Right atrium auricular region (tissue), 2 donors: ENCODE measurements at regions not wholly inside any gene's neighbourhood (a gene's known extent, or its start where the extent isn't known, plus 50 kb on each side); places are given as distances from the start of the nearest gene placed in this dataset.
"Not testable (repeated sequence)": the region's sequence is repeated elsewhere in the genome, so short reads cannot be mapped to it uniquely, and the experiment has no call there.

Source experiments
- DNase-seq: peaks from one replicate; pipeline ENCODE4 v3.0.0-alpha.2; 2019; ENCODE audit warnings: low spot score
- H3K27ac ChIP-seq, 2 donors: fragments of 200-600 bp; sonication (generic); 1 replicate in 1 of 2; 2 replicates in 1 of 2; pipeline ENCODE4 v1.5.1; 2016 to 2019
- H3K27me3 ChIP-seq, 2 donors: fragments of 200-600 bp; sonication (generic); one replicate each; pipeline versions ENCODE4 v1.5.1 to v1.6.0; 2017 to 2019
- H3K36me3 ChIP-seq: fragments of 200-600 bp; sonication (generic); one replicate; pipeline ENCODE4 v1.5.1; 2016
- H3K4me1 ChIP-seq, 2 donors: fragments of 200-600 bp; sonication (generic); one replicate each; pipeline versions ENCODE4 v1.5.1 to v1.6.0; 2017 to 2019
- H3K4me3 ChIP-seq, 2 donors: fragments of 200-600 bp; sonication (generic); 1 replicate in 1 of 2; 2 replicates in 1 of 2; pipeline ENCODE4 v1.5.1; 2017 to 2019; ENCODE audit warnings: mild to moderate bottlenecking in 1 of 2, moderate library complexity in 1 of 2
- H3K9me3 ChIP-seq, 2 donors: fragments of 200-600 bp; sonication (generic); one replicate each; pipeline ENCODE4 v1.5.1; 2019
- CTCF ChIP-seq, 2 donors: fragments of 200-600 bp; sonication (generic); IDR thresholded peaks; one replicate each; pipeline ENCODE4 v1.5.1; 2019; ENCODE audit warnings: antibody characterized with exemption in 2 of 2

- no peak for TF ChIP-seq CTCF (IDR thresholded peaks at IDR 0.05)
- Histone ChIP-seq H3K4me3 (no peak overlapping the region), H3K4me1 (no peaks in the 10 kb centered on the region), H3K36me3 (no peaks in the 10 kb centered on the region), H3K9me3 (peaks cover 0 to 28% of the 10 kb centered on the region in 2 donors), H3K27me3 (no peaks in the 10 kb centered on the region), H3K27ac (no peak overlapping the region)
- DNase-seq, result no peak
Measured at GRCh38 chr7:149573519-149573918, 75.9 kb upstream of the ZNF746 start.

- H3K27me3 ChIP-seq, H3K36me3 ChIP-seq, H3K4me3 ChIP-seq, H3K27ac ChIP-seq, DNase-seq, H3K4me1 ChIP-seq: not testable (repeated sequence)
- H3K9me3 ChIP-seq, result peaks cover 0 to 28% of the 10 kb centered on the region in 2 donors
Measured at GRCh38 chr7:149572920-149573319, 75.3 kb upstream of the ZNF746 start.

GRCh38 chr7:149570784-149571183, 73.2 kb upstream of the ZNF746 start:
- Histone ChIP-seq H3K9me3 (peaks cover 0 to 28% of the 10 kb centered on the region in 2 donors), H3K27me3 (no peaks in the 10 kb centered on the region)
- no peak for TF ChIP-seq CTCF (IDR thresholded peaks at IDR 0.05)

GRCh38 chr7:149569726-149570422, 72.3 kb upstream of the ZNF746 start:
- Histone ChIP-seq H3K9me3 (peaks cover 0 to 25% of the 10 kb centered on the region in 2 donors), H3K36me3 (no peaks in the 10 kb centered on the region), H3K27me3 (no peaks in the 10 kb centered on the region), H3K4me1 (peaks cover 0 to 17% of the 10 kb centered on the region in 2 donors), H3K4me3 (no peak overlapping the region), H3K27ac (no peak overlapping the region)
- TF ChIP-seq CTCF (IDR thresholded peaks at IDR 0.05), result no peak
- no peak for DNase-seq

More at GRCh38 chr7:149570784-149571183, 73.2 kb upstream of the ZNF746 start:
- H3K4me1 ChIP-seq, result peaks cover 0 to 13% of the 10 kb centered on the region in 2 donors
- no peak overlapping the region for H3K27ac ChIP-seq
- H3K36me3 ChIP-seq, result no peaks in the 10 kb centered on the region
- no peak overlapping the region for H3K4me3 ChIP-seq
- no peak for DNase-seq

- Histone ChIP-seq H3K36me3 (no peaks in the 10 kb centered on the region), H3K27me3 (no peaks in the 10 kb centered on the region), H3K4me3 (no peak overlapping the region), H3K27ac (no peak overlapping the region), H3K9me3 (peaks cover 0 to 26% of the 10 kb centered on the region in 2 donors), H3K4me1 (peaks cover 0 to 19% of the 10 kb centered on the region in 2 donors)
- DNase-seq, result no peak
- no peak for TF ChIP-seq CTCF (IDR thresholded peaks at IDR 0.05)
Measured at GRCh38 chr7:149569025-149569725, 71.6 kb upstream of the ZNF746 start.

GRCh38 chr7:149568218-149568617, 70.6 kb upstream of the ZNF746 start:
- no peak overlapping the region for H3K27ac ChIP-seq
- H3K36me3 ChIP-seq, result no peaks in the 10 kb centered on the region
- H3K27me3 ChIP-seq, result no peaks in the 10 kb centered on the region
- no peak overlapping the region for H3K4me3 ChIP-seq
- DNase-seq, result no peak
- peaks cover 0 to 26% of the 10 kb centered on the region in 2 donors for H3K9me3 ChIP-seq
- peaks cover 0 to 19% of the 10 kb centered on the region in 2 donors for H3K4me1 ChIP-seq
- no peak for TF ChIP-seq CTCF (IDR thresholded peaks at IDR 0.05)
